Lower lobe of right lung (tissue), 2 donors: ENCODE measurements at regions not wholly inside any gene's neighbourhood (a gene's known extent, or its start where the extent isn't known, plus 50 kb on each side); places are given as distances from the start of the nearest gene placed in this dataset.

Experiments used
- ATAC-seq, 2 donors: fragments of 200-7000 bp; cut with Tn5 transposase; one replicate each; pipeline ENCODE4 v1.9.1; 2020 to 2022; ENCODE audit warnings: mild to moderate bottlenecking in 2 of 2, moderate library complexity in 2 of 2
- DNase-seq: peaks from one replicate; pipeline ENCODE4 v3.0.0-alpha.2; 2020
- H3K27ac ChIP-seq: fragments of 200-600 bp; one replicate; pipeline ENCODE4 v1.8.0; 2022
- H3K27me3 ChIP-seq: fragments of 200-600 bp; one replicate; pipeline ENCODE4 v1.8.0; 2022; ENCODE audit warnings: low read depth
- H3K36me3 ChIP-seq: fragments of 200-600 bp; one replicate; pipeline ENCODE4 v1.8.0; 2022; ENCODE audit warnings: mild to moderate bottlenecking
- H3K4me1 ChIP-seq: fragments of 200-600 bp; one replicate; pipeline ENCODE4 v1.8.0; 2022
- H3K4me3 ChIP-seq: fragments of 200-600 bp; one replicate; pipeline ENCODE4 v1.8.0; 2022; ENCODE audit warnings: mild to moderate bottlenecking
- H3K9me3 ChIP-seq: fragments of 200-600 bp; one replicate; pipeline ENCODE4 v1.8.0; 2022
- CTCF ChIP-seq: fragments of 200-600 bp; IDR thresholded peaks from one replicate; pipeline ENCODE4 v1.8.0; 2022; ENCODE audit warnings: antibody characterized with exemption, mild to moderate bottlenecking
- intact Hi-C: fragments of 100-400 bp; cut with DNase I; formaldehyde crosslinking; loops from one replicate; pipeline ENCODE4 v1.11.0; 2022
- donor health status: DM: no; HTN: yes; CAD: no; lungs with severe emphysema.

GRCh38 chr4:161167539-161167938 lies 996.3 kb downstream of the FSTL5 start:
- no peak for ATAC-seq
- no peaks in the 10 kb centered on the region for H3K4me1 ChIP-seq
- no peaks in the 10 kb centered on the region for H3K27me3 ChIP-seq
- H3K4me3 ChIP-seq, result no peak overlapping the region
- intact Hi-C loops, result no loop called here
- H3K36me3 ChIP-seq, result no peaks in the 10 kb centered on the region
- no peak for TF ChIP-seq CTCF
- DNase-seq, result no peak
- H3K27ac ChIP-seq, result no peak overlapping the region
- H3K9me3 ChIP-seq, result no peaks in the 10 kb centered on the region

GRCh38 chr4:161160718-161161117 lies 1003.1 kb downstream of the FSTL5 start:
- Histone ChIP-seq H3K4me1 (no peaks in the 10 kb centered on the region), H3K4me3 (no peak overlapping the region), H3K9me3 (no peaks in the 10 kb centered on the region), H3K27me3 (no peaks in the 10 kb centered on the region), H3K36me3 (no peaks in the 10 kb centered on the region), H3K27ac (no peak overlapping the region)
- DNase-seq (no peak), ATAC-seq (no peak)
- intact Hi-C loops, result no loop called here
- TF ChIP-seq CTCF, result no peak

GRCh38 chr4:161148051-161148450 lies 1015.7 kb downstream of the FSTL5 start:
- no peak for TF ChIP-seq CTCF
- H3K4me1 ChIP-seq, result no peaks in the 10 kb centered on the region
- no peak overlapping the region for H3K4me3 ChIP-seq
- no peaks in the 10 kb centered on the region for H3K27me3 ChIP-seq
- ATAC-seq (no peak), DNase-seq (no peak)
- intact Hi-C loops, result no loop called here
- no peak overlapping the region for H3K27ac ChIP-seq
- H3K36me3 ChIP-seq, result no peaks in the 10 kb centered on the region
- no peaks in the 10 kb centered on the region for H3K9me3 ChIP-seq

- Histone ChIP-seq H3K4me3 (no peak overlapping the region), H3K27ac (no peak overlapping the region), H3K27me3 (no peaks in the 10 kb centered on the region), H3K4me1 (no peaks in the 10 kb centered on the region), H3K36me3 (no peaks in the 10 kb centered on the region), H3K9me3 (peaks cover 2% of the 10 kb centered on the region)
- no peak for ATAC-seq
- no peak for TF ChIP-seq CTCF
- intact Hi-C loops, result no loop called here
- DNase-seq, result no peak
These were observed 1020.4 kb downstream of the FSTL5 start for GRCh38 chr4:161143375-161143774.

DNA sequence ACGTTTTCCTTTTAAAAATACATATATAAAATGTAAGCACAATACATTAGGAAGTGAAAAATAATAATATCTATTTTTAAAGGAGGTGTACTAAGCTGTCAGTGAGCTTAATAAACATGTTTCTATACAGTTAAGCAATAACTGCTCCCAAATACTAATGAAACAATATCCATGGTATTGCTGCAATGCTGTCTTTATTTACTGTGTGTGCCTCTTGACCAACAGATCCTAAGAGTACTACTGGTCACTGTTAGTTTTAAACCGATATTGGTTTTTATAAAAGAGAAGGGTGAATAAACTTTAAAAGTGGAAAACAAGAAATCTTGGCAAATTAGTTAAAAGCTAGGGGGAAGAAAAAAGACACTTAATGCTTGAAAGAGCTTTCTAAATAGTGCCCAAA lies 1029.0 kb downstream of the FSTL5 start:
- intact Hi-C loops, result no loop called here
- H3K27me3 ChIP-seq, result no peaks in the 10 kb centered on the region
- no peak for ATAC-seq
- peaks cover 14% of the 10 kb centered on the region for H3K9me3 ChIP-seq
- TF ChIP-seq CTCF, result no peak
- H3K36me3 ChIP-seq, result no peaks in the 10 kb centered on the region
- no peak for DNase-seq
- no peaks in the 10 kb centered on the region for H3K4me1 ChIP-seq
- H3K27ac ChIP-seq, result no peak overlapping the region
- H3K4me3 ChIP-seq, result no peak overlapping the region
